ENCODE measurements at regions not wholly inside any gene's neighbourhood (a gene's known extent, or its start where the extent isn't known, plus 50 kb on each side); places are given as distances from the start of the nearest gene placed in this dataset.

DNA sequence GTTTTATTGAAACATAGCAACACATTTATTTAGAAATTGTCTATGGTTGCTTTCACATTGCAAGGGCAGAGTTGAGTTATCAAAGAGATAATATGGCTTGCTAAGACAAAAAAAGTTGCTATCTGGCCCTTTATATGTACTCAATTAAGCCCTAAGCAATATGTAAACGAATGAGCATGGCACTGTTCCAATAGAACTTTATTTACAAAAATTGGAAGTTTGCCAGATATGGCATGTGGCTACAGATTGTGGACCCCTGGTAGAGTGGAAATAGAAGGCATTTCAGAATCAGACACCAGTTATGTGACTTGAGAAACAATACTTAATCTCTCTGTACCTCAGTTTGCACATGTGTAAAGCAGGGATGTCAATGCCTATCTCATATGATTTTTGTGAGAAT is 515.6 kb upstream of the SGO1 start:
- ATAC-seq = no peak
- no peak for DNase-seq
- intact Hi-C loops (cut with DNase I, micrococcal nuclease) = no loop called here

- ATAC-seq (no peak), DNase-seq (no peak)
- intact Hi-C loops (cut with DNase I, micrococcal nuclease) = no loop called here
Measured at GRCh38 chr3:20700714-20701113, 514.7 kb upstream of the SGO1 start.

DNA sequence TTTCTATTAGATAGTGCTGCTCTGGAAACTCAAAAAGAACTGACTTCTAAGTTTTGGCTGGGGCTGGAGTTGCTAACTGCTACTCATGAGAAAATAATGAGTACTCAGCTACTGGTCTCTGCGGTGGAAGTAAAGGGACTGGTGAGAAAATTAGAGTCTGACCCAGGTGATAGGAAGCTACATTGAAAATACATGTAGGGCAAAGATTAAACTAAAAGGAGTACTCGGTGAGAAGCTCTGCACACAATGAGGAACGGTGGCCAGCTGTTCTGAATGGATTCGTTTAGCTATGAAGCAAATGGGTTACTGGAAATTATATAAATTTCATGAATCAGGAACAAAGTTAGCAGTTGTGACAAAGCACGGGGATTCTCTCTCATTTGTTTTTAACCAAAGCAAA is 512.9 kb upstream of the SGO1 start:
- intact Hi-C loops (cut with DNase I, micrococcal nuclease) = no loop called here
- ATAC-seq (no peak), DNase-seq (no peak)

DNA sequence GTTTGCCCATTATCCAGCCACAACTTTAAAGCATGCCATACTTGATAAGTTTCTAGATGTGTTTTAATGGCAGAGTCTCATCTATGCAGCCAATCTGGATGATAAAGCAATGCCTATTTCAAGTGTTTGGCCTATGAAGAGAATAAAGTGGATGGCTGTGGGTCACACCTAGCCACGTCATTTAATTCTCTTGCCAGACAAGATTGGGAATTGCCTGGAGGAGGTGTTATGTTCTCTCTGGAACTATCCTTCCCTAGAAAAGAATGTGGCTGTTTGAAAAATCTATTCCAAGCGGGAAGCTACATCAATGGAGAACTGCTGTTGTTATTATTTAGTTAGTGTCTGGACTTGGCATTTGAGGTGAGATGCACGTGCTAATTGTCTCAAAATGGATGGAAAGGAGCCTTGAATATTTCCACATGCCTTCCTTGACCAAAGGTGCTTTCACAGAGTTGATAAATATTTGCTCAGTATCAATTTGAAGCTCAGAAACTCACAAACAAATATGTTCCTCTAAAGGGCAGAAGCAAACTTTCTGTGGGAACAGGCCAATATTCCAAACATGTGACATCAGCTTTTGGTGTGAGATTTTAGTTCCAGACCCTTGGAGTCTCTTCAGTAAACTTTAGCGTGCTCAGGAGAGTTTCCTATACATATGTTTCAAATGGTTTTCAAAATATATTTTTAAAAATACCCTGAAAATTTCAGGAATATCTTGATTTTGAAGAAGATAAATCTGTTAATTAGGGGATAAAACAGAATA is 510.6 kb upstream of the SGO1 start:
- intact Hi-C loops (cut with DNase I, micrococcal nuclease) = no loop called here
- ATAC-seq = no peak
- no peak for DNase-seq

GRCh38 chr3:20692675-20693074 is 506.7 kb upstream of the SGO1 start:
- intact Hi-C loops (cut with DNase I, micrococcal nuclease) = no loop called here
- DNase-seq (no peak), ATAC-seq (no peak)

DNA sequence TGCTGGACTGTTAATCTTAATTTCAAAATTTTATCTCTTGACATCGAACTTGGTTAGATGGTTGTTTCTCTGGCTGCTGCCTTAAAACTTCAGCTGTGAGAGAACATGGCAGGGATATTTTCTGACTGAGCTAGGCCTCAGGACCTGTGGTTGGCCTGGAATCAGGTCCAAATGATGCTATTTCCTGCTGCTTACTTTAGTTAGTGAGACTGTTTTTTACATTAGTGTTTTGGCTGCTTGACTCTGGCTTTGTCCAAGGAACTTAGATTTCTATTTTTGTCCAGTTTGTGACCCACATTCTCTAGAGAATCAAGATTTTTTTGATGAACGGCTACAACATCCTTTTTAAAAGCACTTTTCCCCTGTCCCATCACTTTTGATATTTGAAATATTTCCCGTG is 497.9 kb upstream of the SGO1 start:
- ATAC-seq (no peak), DNase-seq (no peak)

GRCh38 chr3:20682573-20682972 is 496.6 kb upstream of the SGO1 start:
- intact Hi-C loops (cut with DNase I, micrococcal nuclease) = no loop called here
- no peak for DNase-seq
- ATAC-seq = no peak

More for the DNA sequence above, 497.9 kb upstream of the SGO1 start:
- intact Hi-C loops (cut with DNase I, micrococcal nuclease) = no loop called here

DNA sequence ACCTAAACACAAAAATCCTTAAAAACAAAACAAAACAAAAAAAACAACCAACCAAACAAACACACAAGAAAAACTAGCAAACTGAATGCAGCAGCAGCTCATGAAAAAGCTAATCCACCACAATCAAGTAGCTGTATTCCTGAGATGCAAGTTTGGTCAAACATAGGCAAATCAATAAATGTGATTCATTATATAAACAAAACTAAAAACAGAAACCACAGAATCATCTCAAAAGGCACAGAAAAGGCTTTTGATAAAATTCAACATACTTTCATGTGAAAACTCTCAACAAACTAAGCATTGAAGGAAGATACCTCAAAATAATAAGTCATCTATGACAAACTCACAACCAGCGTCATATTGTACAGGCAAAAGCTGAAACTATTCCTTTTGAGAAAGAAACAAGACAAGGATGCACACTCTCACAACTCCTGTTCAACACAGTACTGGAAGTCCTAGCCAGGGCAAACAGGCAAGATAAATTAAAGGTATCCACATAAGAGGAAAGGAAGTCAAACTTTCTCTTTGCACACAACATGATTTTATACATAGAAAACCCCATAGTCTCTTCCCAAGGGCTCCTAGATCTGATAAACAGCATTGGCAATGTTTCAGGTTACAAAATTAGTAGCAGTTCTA is 495.1 kb upstream of the SGO1 start:
- no peak for ATAC-seq
- intact Hi-C loops (cut with DNase I, micrococcal nuclease) = no loop called here
- no peak for DNase-seq

DNA sequence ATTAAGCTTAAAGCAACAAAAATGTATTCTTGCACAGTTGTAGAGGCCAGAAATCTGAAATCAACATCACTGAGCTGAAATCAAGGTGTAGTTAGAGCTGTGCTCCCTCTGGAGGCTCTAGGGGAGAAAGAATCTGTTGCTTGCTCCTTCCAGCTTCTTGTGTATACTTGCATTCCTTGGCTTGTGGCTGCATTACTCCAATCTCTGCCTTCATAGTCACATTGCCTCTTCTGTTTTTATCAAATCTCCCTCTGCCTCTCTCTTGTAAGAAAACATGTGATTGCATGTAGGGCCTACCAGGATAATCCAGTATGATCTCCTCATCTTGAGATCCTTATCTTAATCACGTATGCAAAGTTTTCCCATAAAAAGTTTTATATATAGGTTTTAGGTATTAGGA is 487.9 kb upstream of the SGO1 start:
- intact Hi-C loops (cut with DNase I, micrococcal nuclease) = no loop called here
- DNase-seq = no peak
- no peak for ATAC-seq

GRCh38 chr3:20669675-20670074 is 483.7 kb upstream of the SGO1 start:
- no peak for ATAC-seq
- intact Hi-C loops (cut with DNase I, micrococcal nuclease) = no loop called here
- DNase-seq = no peak

GRCh38 chr3:20669184-20669583 is 483.2 kb upstream of the SGO1 start:
- DNase-seq = no peak

DNA sequence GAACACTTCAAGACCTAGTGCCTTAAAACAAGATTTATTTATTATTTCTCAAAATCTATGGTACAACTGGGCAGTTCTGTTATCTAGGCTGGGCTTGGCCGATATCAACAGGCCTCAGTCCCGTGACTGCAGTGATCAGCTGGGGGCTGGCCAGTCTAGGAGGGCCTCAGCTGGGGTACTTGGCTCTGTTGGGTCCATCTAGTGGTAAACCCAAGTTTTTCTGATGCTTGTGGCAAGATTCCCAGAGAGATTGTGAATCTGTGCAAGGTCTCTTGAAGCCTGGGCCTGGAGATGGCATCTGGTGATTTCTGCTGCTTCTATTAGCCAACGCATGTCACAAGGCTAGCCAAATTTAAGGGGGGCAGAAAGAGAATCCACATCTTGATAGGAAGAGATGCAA is 482.4 kb upstream of the SGO1 start:
- ATAC-seq (no peak), DNase-seq (no peak)
- intact Hi-C loops (cut with DNase I, micrococcal nuclease) = no loop called here

More at GRCh38 chr3:20669184-20669583, 483.2 kb upstream of the SGO1 start:
- intact Hi-C loops (cut with DNase I, micrococcal nuclease) = no loop called here
- no peak for ATAC-seq

DNA sequence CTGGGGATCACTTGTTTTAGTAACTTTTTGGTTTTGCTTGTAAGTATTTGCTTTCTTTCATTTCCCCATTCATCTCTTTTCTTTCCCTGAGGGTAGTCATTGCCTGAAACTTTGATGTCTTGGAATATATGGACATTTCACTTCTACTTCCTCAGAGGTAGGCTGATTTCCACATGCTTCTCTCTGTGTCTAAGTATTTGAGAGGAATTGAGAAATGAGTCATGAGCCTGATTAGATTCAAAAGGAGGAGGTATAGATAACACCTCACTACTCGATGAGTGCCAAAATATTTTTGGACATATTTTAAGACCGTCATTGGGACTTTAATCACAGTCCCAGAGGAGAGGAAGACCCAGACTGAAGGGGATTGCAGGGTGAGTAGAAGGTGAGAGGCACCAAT is 480.1 kb upstream of the SGO1 start:
- no peak for DNase-seq
- intact Hi-C loops (cut with DNase I, micrococcal nuclease) = no loop called here
- no peak for ATAC-seq

GRCh38 chr3:20658491-20658890 is 472.5 kb upstream of the SGO1 start:
- intact Hi-C loops (cut with DNase I, micrococcal nuclease) = no loop called here
- ATAC-seq = no peak
- no peak for DNase-seq

GRCh38 chr3:20657560-20657959 is 471.6 kb upstream of the SGO1 start:
- intact Hi-C loops (cut with DNase I, micrococcal nuclease) = no loop called here
- ATAC-seq (no peak), DNase-seq (no peak)

- intact Hi-C loops (cut with DNase I, micrococcal nuclease) = no loop called here
- DNase-seq (no peak), ATAC-seq (no peak)
Measured at GRCh38 chr3:20652231-20652986, 466.4 kb upstream of the SGO1 start.

DNA sequence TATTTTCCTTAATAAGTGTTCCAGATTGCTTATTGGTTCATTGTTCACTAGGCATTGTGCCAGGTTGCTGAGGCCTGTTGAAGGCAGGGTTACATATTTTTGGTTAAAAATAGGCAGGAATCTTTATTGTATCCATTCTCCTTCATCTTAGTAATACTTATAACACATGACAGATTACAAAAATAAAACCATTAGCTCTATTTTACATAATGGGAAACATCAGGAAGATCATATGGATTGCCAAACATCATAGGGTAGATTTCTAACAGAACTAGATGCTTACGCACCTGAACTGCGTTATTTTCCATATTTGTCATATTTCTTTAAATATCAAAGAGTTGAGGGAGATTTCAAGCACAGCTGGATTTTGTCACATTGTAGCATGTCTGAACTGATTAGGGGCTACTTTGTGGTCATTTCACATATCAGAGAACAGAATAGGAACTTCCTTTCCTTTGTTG is 462.9 kb upstream of the SGO1 start:
- no peak for ATAC-seq
- intact Hi-C loops (cut with DNase I, micrococcal nuclease) = no loop called here
- DNase-seq = no peak

GRCh38 chr3:20648294-20648693 is 462.3 kb upstream of the SGO1 start:
- DNase-seq = no peak
- intact Hi-C loops (cut with DNase I, micrococcal nuclease) = no loop called here
- no peak for ATAC-seq

GRCh38 chr3:20646425-20646824 is 460.4 kb upstream of the SGO1 start:
- DNase-seq (no peak), ATAC-seq (no peak)
- intact Hi-C loops (cut with DNase I, micrococcal nuclease) = no loop called here

DNA sequence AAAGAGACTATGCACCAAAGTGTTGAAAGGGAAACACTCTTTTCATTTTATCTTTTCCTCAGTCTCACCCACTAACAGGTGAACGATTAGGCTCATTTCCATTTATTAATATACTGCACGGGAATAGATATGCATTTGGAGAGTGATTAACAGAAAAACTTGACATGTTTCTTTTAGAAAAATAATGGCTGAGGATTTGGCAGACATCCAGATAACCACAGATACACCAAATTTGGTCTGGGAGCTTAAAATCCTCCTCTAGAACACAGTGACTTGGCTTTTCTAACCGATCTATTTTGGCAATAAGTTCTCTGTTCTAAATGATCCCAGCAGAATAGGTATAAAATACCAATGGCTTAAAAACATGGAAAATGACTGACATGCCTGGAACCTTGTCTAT is 459.3 kb upstream of the SGO1 start:
- no peak for DNase-seq
- intact Hi-C loops (cut with DNase I, micrococcal nuclease) = no loop called here
- no peak for ATAC-seq
